HG02943 (cell line): ENCODE measurements at regions not wholly inside any gene's neighbourhood (a gene's known extent, or its start where the extent isn't known, plus 50 kb on each side); places are given as distances from the start of the nearest gene placed in this dataset.

Experiments used
- ATAC-seq: cut with Tn5 transposase; IDR thresholded peaks from one replicate; pipeline ENCODE4 v1.9.1; 2021; ENCODE audit warnings: mild to moderate bottlenecking, low read depth, moderate library complexity; ENCODE audit not compliant: unreplicated experiment

GRCh38 chr11:116537709-116538108, 235.1 kb downstream of the BUD13 start:
- ATAC-seq = no peak

GRCh38 chr11:116537121-116537520, 235.7 kb downstream of the BUD13 start:
- ATAC-seq = no peak

- ATAC-seq = no peak
These were observed 236.4 kb downstream of the BUD13 start for GRCh38 chr11:116536416-116536815.

- no peak for ATAC-seq
These were observed 236.8 kb downstream of the BUD13 start for GRCh38 chr11:116535994-116536393.

GRCh38 chr11:116535120-116535519, 237.7 kb downstream of the BUD13 start:
- ATAC-seq = no peak

- no peak for ATAC-seq
These were observed 238.4 kb downstream of the BUD13 start for GRCh38 chr11:116534270-116534975.

GRCh38 chr11:116533186-116533825, 239.5 kb downstream of the BUD13 start:
- no peak for ATAC-seq

GRCh38 chr11:116532066-116532465, 240.7 kb downstream of the BUD13 start:
- no peak for ATAC-seq

GRCh38 chr11:116530705-116531104, 242.1 kb downstream of the BUD13 start:
- no peak for ATAC-seq

- ATAC-seq = no peak
These were observed 243.5 kb downstream of the BUD13 start for GRCh38 chr11:116529271-116529670.

GRCh38 chr11:116527180-116527991, 245.4 kb downstream of the BUD13 start:
- no peak for ATAC-seq

- ATAC-seq = no peak
These were observed 246.8 kb downstream of the BUD13 start for GRCh38 chr11:116525961-116526495.

GRCh38 chr11:116519499-116519898, 253.3 kb downstream of the BUD13 start:
- ATAC-seq = no peak

GRCh38 chr11:116518141-116518540, 254.6 kb downstream of the BUD13 start:
- no peak for ATAC-seq

GRCh38 chr11:116517584-116517983, 255.2 kb downstream of the BUD13 start:
- no peak for ATAC-seq

- ATAC-seq = no peak
These were observed 255.7 kb downstream of the BUD13 start for GRCh38 chr11:116517077-116517476.

- no peak for ATAC-seq
These were observed 257.1 kb downstream of the BUD13 start for GRCh38 chr11:116515664-116516184.

GRCh38 chr11:116513894-116514293, 258.9 kb downstream of the BUD13 start:
- ATAC-seq = no peak

- no peak for ATAC-seq
These were observed 259.4 kb downstream of the BUD13 start for GRCh38 chr11:116513278-116513823.

GRCh38 chr11:116512841-116513240, 259.9 kb downstream of the BUD13 start:
- ATAC-seq = no peak

GRCh38 chr11:116511684-116512083, 261.1 kb downstream of the BUD13 start:
- ATAC-seq = no peak
